Type B pancreatic cell (in vitro differentiated cells): ENCODE measurements at regions not wholly inside any gene's neighbourhood (a gene's known extent, or its start where the extent isn't known, plus 50 kb on each side); places are given as distances from the start of the nearest gene placed in this dataset.
"Not testable (repeated sequence)": the region's sequence is repeated elsewhere in the genome, so short reads cannot be mapped to it uniquely, and the experiment has no call there.

Experiments used
- DNase-seq: peaks from one replicate; pipeline ENCODE4 v3.0.0; 2021; ENCODE audit warnings: mixed read lengths; ENCODE audit not compliant: unreplicated experiment; ENCODE audit errors: extremely low spot score
- H3K27ac Mint-ChIP-seq: 2 replicates; pipeline ENCODE4 v1.8.0; 2021; ENCODE audit warnings: mild to moderate bottlenecking, mixed read lengths
- H3K27me3 Mint-ChIP-seq: 2 replicates; pipeline ENCODE4 v1.8.0; 2021; ENCODE audit warnings: mixed read lengths
- H3K36me3 Mint-ChIP-seq: 2 replicates; pipeline ENCODE4 v1.8.0; 2021; ENCODE audit warnings: mixed read lengths
- H3K4me1 Mint-ChIP-seq: one replicate; pipeline ENCODE4 v1.8.0; 2021; ENCODE audit warnings: mixed read lengths; ENCODE audit not compliant: unreplicated experiment
- H3K4me3 Mint-ChIP-seq: 2 replicates; pipeline ENCODE4 v1.8.0; 2021; ENCODE audit warnings: mild to moderate bottlenecking, mixed read lengths
- H3K9me3 Mint-ChIP-seq: 2 replicates; pipeline ENCODE4 v1.8.0; 2021; ENCODE audit warnings: mixed read lengths
- TF ChIP-seq, protein P1 (sequence below): fragments of 200-600 bp; sonication (generic); conservative IDR thresholded peaks from 2 replicates; pipeline ENCODE4 v1.5.0; 2021; ENCODE audit warnings: antibody characterized with exemption, mild to moderate bottlenecking

DNA sequence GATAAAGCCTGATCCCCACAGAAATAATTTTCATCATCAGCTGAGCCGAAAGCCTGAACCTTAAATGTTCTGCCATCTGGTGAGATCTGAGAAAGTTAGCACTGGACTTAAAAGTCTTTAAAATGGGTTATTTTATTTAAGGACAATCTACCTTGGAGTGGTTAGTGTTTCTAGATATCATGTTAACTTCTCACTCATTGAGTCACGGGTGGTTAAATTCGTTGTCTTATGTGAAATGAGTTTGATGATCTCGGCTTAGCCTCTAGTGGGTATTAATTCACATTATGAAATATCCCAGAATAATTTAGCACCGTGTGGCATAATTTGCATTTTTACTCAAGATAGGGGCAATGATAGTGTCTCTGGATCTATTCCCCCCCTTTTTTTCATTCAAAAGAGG lies 117.4 kb upstream of the ZNF536 start:
- Mint-ChIP-seq H3K9me3 (no peaks in the 10 kb centered on the region), H3K4me3 (no peak overlapping the region), H3K27ac (no peak overlapping the region), H3K4me1 (peaks cover 39% of the 10 kb centered on the region), H3K36me3 (peaks cover 3% of the 10 kb centered on the region), H3K27me3 (peaks cover 89% of the 10 kb centered on the region)
- no peak for DNase-seq
- TF ChIP-seq, protein P1, sequence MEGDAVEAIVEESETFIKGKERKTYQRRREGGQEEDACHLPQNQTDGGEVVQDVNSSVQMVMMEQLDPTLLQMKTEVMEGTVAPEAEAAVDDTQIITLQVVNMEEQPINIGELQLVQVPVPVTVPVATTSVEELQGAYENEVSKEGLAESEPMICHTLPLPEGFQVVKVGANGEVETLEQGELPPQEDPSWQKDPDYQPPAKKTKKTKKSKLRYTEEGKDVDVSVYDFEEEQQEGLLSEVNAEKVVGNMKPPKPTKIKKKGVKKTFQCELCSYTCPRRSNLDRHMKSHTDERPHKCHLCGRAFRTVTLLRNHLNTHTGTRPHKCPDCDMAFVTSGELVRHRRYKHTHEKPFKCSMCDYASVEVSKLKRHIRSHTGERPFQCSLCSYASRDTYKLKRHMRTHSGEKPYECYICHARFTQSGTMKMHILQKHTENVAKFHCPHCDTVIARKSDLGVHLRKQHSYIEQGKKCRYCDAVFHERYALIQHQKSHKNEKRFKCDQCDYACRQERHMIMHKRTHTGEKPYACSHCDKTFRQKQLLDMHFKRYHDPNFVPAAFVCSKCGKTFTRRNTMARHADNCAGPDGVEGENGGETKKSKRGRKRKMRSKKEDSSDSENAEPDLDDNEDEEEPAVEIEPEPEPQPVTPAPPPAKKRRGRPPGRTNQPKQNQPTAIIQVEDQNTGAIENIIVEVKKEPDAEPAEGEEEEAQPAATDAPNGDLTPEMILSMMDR: no peak

DNA sequence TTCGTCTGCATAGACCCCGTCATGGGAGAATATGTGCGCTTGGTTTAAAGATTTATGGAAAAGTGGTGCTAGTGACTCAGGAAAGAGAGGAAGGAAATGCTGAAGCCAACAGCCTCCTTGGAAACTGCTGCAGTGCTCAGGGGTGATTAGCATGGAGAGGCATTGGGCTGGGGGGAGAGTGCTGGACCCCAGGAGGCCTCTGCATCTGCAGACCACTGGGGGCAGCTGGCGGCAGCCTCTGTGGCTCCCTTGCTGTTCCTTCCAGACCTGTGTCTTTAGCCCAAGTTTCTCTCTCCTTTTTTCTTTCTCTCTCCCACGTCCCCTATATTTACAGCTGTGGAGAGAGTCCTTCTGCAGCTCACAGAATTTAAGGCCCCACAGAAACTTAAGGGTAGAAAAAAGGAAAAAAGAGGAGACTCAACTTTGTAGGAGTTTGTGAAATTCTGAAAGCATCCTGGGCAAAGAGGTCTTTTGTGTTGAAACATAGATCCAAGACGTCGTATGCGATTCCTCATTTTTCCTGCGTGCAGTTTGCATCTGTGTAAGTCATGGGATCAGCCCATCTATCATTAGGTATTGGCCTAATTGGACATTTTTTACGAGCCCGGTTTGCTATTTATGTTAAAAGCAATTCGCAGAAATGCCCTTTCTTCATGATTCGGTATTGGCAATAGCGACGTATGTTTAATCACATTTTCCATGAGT lies 116.2 kb upstream of the ZNF536 start:
- DNase-seq: no peak
- H3K9me3 Mint-ChIP-seq: no peaks in the 10 kb centered on the region
- peaks cover 3% of the 10 kb centered on the region for H3K36me3 Mint-ChIP-seq
- TF ChIP-seq, protein P1: peak; percentile 52
- peaks cover 39% of the 10 kb centered on the region for H3K4me1 Mint-ChIP-seq
- peak overlapping the region; percentile 49 for H3K4me3 Mint-ChIP-seq
- no peak overlapping the region for H3K27ac Mint-ChIP-seq
- peaks cover 83% of the 10 kb centered on the region for H3K27me3 Mint-ChIP-seq

DNA sequence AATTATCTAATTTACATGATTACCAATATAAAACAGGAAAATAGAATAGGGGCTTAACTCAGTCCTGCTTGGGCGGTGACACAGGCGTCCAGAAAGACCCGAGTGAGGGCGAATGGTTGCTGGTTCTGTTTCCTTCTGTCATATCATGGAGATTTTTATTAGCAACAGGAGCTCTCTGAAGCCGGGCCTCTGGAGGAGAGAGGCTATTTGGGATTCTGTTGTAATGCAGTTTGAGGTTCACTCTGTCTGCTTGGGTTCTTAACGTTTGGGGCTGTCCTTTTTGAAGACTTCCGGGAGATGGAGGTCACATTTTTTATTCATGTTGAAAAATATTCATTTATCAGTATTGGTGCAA lies 115.7 kb upstream of the ZNF536 start:
- peaks cover 78% of the 10 kb centered on the region for H3K27me3 Mint-ChIP-seq

DNA sequence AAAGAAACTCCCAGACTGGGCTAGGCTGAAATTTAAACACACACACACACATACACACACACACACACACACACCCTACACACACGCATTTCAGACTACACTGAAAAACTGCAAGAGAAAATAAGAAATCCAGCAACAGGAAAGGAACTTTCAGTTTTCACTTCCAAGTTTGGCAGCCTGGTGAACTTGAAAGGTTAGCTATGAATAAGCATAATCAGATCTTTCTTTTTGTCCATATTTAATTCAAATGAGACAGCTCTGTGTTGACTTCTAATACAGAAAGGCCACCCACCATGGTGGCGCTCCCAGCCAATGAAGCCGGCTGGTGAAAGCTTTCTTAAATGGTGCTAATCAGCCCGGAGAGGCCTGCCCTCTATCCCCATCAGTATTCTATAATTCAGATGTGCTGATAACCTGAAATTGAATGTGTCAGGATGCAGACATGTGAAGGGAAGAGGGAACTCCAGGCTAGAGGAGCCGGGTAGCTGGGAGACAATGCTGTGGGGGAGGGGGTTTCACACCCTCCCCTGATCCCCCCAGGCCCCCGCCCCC lies 108.3 kb upstream of the ZNF536 start:
- Mint-ChIP-seq H3K9me3 (no peaks in the 10 kb centered on the region), H3K27ac (no peak overlapping the region), H3K4me1 (peaks cover 14% of the 10 kb centered on the region), H3K27me3 (peaks cover 72% of the 10 kb centered on the region), H3K36me3 (no peaks in the 10 kb centered on the region), H3K4me3 (no peak overlapping the region)
- TF ChIP-seq, protein P1: no peak
- DNase-seq: no peak

More for the DNA sequence above, 115.7 kb upstream of the ZNF536 start:
- Mint-ChIP-seq H3K27ac (no peak overlapping the region), H3K36me3 (peaks cover 3% of the 10 kb centered on the region), H3K4me3 (no peak overlapping the region), H3K4me1 (peaks cover 39% of the 10 kb centered on the region), H3K9me3 (no peaks in the 10 kb centered on the region)
- DNase-seq: no peak
- TF ChIP-seq, protein P1: no peak

DNA sequence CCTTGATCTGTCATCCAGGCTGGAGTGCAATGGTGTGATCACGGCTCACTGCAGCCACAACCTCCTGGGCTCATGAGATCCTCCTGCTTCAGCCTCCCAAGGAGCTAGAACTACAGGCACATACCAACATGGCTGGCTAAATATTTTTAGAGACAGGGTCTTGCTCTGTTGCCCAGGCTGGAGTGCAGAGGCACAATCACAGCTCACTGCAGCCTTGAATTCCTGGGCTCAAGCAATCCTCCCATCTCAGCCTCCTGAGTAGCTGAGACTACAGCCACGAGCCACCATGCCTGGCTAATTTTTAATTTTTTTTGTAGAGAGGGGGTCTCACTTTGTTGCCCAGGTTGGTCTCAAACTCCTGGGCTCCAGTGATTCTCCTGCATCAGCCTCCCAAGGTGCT lies 106.3 kb upstream of the ZNF536 start:
- H3K27ac Mint-ChIP-seq, H3K4me3 Mint-ChIP-seq, DNase-seq, H3K9me3 Mint-ChIP-seq, H3K36me3 Mint-ChIP-seq: not testable (repeated sequence)
- Mint-ChIP-seq H3K27me3 (peaks cover 79% of the 10 kb centered on the region), H3K4me1 (peaks cover 14% of the 10 kb centered on the region)

DNA sequence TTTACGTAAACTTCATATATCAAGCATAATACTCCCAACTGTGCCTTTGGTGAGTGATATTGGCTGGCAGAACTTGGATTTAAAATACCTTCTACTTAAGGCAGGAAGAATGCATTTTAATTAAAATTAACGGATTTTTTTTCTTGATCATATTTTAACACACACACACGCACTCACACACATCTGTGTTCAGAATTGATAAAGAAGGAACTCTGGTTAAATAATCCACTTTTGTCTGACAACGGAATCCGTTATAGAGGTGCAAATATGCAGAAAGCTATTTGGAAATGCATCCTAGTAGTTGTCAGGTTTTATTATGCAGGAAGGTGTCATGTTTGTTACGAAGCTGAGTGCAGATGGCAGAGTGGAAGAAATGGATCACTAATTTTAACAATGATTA lies 105.5 kb upstream of the ZNF536 start:
- Mint-ChIP-seq H3K36me3 (no peaks in the 10 kb centered on the region), H3K9me3 (no peaks in the 10 kb centered on the region), H3K27me3 (peaks cover 82% of the 10 kb centered on the region), H3K4me3 (no peak overlapping the region), H3K27ac (no peak overlapping the region), H3K4me1 (peaks cover 14% of the 10 kb centered on the region)
- no peak for DNase-seq
- TF ChIP-seq, protein P1: no peak
